Fibroblast of lung (primary cell): ENCODE measurements at regions not wholly inside any gene's neighbourhood (a gene's known extent, or its start where the extent isn't known, plus 50 kb on each side); places are given as distances from the start of the nearest gene placed in this dataset.

Source experiments
- DNase-seq, 2 donors: peaks; one replicate each; pipeline versions ENCODE4 v3.0.0 to v3.0.0-alpha.2; 2010; ENCODE audit warnings: low read depth in 2 of 2
- H2AFZ ChIP-seq: 2 replicates; pipeline ENCODE4 v1.5.1; 2012; ENCODE audit warnings: low read length, control low read depth, inconsistent platforms
- H3K27ac ChIP-seq: 2 replicates; pipeline ENCODE4 v1.5.1; 2011; ENCODE audit warnings: low read length, control low read depth; ENCODE audit not compliant: insufficient read depth
- H3K27me3 ChIP-seq: 2 replicates; pipeline ENCODE4 v1.5.1; 2011; ENCODE audit warnings: mild to moderate bottlenecking, low read length; ENCODE audit not compliant: control insufficient read depth, insufficient read depth
- H3K36me3 ChIP-seq: 2 replicates; pipeline ENCODE4 v1.5.1; 2011; ENCODE audit warnings: low read length; ENCODE audit not compliant: control insufficient read depth, insufficient read depth
- H3K4me1 ChIP-seq: 2 replicates; pipeline ENCODE4 v1.5.1; 2011; ENCODE audit warnings: low read length; ENCODE audit not compliant: control insufficient read depth, insufficient read depth; ENCODE audit errors: extremely low read depth
- H3K4me2 ChIP-seq: 2 replicates; pipeline ENCODE4 v1.5.1; 2011; ENCODE audit warnings: low read length, control low read depth; ENCODE audit not compliant: insufficient read depth; ENCODE audit errors: extremely low read depth
- H3K4me3 ChIP-seq, 4 experiments: fragments of 200-600 bp in 1 of 4; sonication (generic) in 1 of 4; replicated peaks in 1 of 4; 2 replicates each; pipeline ENCODE4 v1.5.1; 2011 to 2016; ENCODE audit warnings: low read length in 4 of 4, low read depth in 3 of 4, mild to moderate bottlenecking in 3 of 4, control low read depth in 2 of 4, inconsistent platforms in 1 of 4, mixed read lengths in 1 of 4; ENCODE audit not compliant: insufficient read depth in 1 of 4; ENCODE audit errors: control extremely low read depth in 1 of 4
- H3K79me2 ChIP-seq: 2 replicates; pipeline ENCODE4 v1.5.1; 2012; ENCODE audit warnings: mild to moderate bottlenecking, low read length, inconsistent platforms; ENCODE audit not compliant: control insufficient read depth, insufficient read depth
- H3K9ac ChIP-seq: 2 replicates; pipeline ENCODE4 v1.5.1; 2011; ENCODE audit warnings: mild to moderate bottlenecking, low read length, control low read depth; ENCODE audit not compliant: insufficient read depth
- H3K9me3 ChIP-seq: 2 replicates; pipeline ENCODE4 v1.5.1; 2012; ENCODE audit warnings: low read depth, low read length; ENCODE audit not compliant: control insufficient read depth, insufficient read depth
- H4K20me1 ChIP-seq: 2 replicates; pipeline ENCODE4 v1.5.1; 2011; ENCODE audit warnings: low read length; ENCODE audit not compliant: control insufficient read depth, insufficient read depth; ENCODE audit errors: extremely low read depth
- CTCF ChIP-seq, 2 donors: IDR thresholded peaks in 1 of 2; conservative IDR thresholded peaks in 1 of 2; 1 replicate in 1 of 2; 2 replicates in 1 of 2; pipeline ENCODE4 v1.5.1; 2011 to 2012; ENCODE audit warnings: low read length in 2 of 2, control low read depth in 1 of 2, inconsistent platforms in 1 of 2, low read depth in 1 of 2, mild to moderate bottlenecking in 1 of 2
- EZH2 ChIP-seq: IDR thresholded peaks from 2 replicates; pipeline ENCODE4 v1.5.1; 2012; ENCODE audit warnings: low read length, control low read depth, mild to moderate bottlenecking; ENCODE audit errors: missing control alignments

DNA sequence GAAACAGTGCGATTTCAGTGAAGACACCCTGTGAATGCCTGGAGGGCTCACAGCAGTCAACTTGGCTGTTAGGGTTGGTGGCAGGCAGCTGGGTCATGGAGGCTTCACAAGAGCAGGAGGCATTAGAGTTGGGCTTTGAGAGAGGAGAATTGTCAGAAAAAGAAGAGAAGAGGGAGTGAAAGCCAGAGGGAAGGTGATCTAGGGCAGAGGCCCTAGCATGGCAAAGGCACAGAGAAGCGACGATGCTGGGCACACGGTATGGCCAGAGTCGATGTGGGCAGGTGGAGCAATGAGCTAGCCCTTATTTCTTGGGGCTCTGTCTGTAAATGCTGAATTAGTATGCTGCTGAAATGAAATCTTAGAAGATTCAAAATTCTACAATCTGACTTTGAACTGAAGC, 52.6 kb upstream of the OLFM4 start:
- Histone ChIP-seq H3K27ac (no peak overlapping the region), H3K4me2 (no peak overlapping the region), H3K27me3 (no peaks in the 10 kb centered on the region), H4K20me1 (no peaks in the 10 kb centered on the region), H3K9ac (no peak overlapping the region), H2AFZ (no peak overlapping the region), H3K9me3 (no peaks in the 10 kb centered on the region), H3K4me3 (no peak overlapping the region), H3K4me1 (no peaks in the 10 kb centered on the region), H3K79me2 (no peaks in the 10 kb centered on the region), H3K36me3 (no peaks in the 10 kb centered on the region)
- DNase-seq: no peak
- TF ChIP-seq CTCF (conservative IDR thresholded peaks at IDR 0.05 in 1 of 2, IDR thresholded peaks at IDR 0.05 in 1 of 2; ENCODE audit: low read depth in 1 of 2, low read length in 2 of 2) (no peak), EZH2 (no peak)

DNA sequence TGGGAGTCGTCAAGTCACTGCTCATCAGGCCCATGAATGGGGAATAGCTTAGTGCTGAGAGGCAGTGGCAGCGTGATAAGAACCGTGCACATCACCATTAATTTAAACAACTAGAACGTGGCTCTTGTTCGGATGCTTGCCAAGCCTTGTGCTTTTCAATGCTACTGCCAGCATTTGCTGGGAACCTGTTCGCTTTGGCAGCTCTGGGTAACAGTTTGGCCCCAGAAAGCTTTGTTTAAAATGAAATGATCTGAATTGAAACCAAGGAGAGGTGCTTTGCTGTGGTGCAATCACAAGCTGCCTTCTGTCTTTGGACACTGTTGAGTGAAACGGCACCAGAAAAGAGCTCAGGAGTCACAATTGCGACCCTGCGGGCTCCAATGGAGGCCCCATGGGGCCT, 53.5 kb upstream of the OLFM4 start:
- no peak overlapping the region for H3K9ac ChIP-seq
- no peak overlapping the region for H3K4me3 ChIP-seq
- no peak overlapping the region for H2AFZ ChIP-seq
- H3K9me3 ChIP-seq: no peaks in the 10 kb centered on the region
- H3K79me2 ChIP-seq: no peaks in the 10 kb centered on the region
- H3K36me3 ChIP-seq: no peaks in the 10 kb centered on the region
- TF ChIP-seq EZH2 (no peak), CTCF (conservative IDR thresholded peaks at IDR 0.05 in 1 of 2, IDR thresholded peaks at IDR 0.05 in 1 of 2; ENCODE audit: low read depth in 1 of 2, low read length in 2 of 2) (no peak)
- H4K20me1 ChIP-seq: no peaks in the 10 kb centered on the region
- no peak for DNase-seq
- no peak overlapping the region for H3K4me2 ChIP-seq
- no peaks in the 10 kb centered on the region for H3K4me1 ChIP-seq
- no peak overlapping the region for H3K27ac ChIP-seq
- no peaks in the 10 kb centered on the region for H3K27me3 ChIP-seq

DNA sequence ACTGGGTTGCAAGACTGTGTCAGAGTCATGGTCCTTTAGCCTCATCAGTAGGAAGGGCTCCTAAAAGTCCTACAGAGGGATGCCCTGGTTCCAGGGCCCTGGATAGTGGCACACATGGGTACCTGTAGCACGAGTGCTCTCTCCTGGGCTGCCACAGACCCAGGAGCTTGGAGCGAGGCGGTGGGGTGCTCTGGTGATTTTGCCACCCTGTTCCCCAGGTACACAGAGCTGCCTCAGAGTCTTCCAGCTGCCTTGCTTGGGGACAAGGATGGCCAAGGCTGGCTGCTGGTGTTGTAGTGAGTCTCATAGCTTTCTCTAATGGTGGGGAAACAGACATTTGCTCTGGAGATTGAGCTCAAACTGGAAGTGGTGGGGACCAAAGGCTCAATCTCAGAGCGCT, 53.9 kb upstream of the OLFM4 start:
- Histone ChIP-seq H3K27me3 (no peaks in the 10 kb centered on the region), H2AFZ (no peak overlapping the region), H4K20me1 (no peaks in the 10 kb centered on the region), H3K36me3 (no peaks in the 10 kb centered on the region), H3K4me1 (no peaks in the 10 kb centered on the region), H3K27ac (no peak overlapping the region), H3K4me2 (no peak overlapping the region), H3K79me2 (no peaks in the 10 kb centered on the region), H3K9ac (no peak overlapping the region), H3K4me3 (no peak overlapping the region), H3K9me3 (no peaks in the 10 kb centered on the region)
- TF ChIP-seq EZH2: no peak
- TF ChIP-seq CTCF (conservative IDR thresholded peaks at IDR 0.05 in 1 of 2, IDR thresholded peaks at IDR 0.05 in 1 of 2; ENCODE audit: low read depth in 1 of 2, low read length in 2 of 2): no peak
- DNase-seq: no peak
